NB4 (cell line): ENCODE measurements at regions not wholly inside any gene's neighbourhood (a gene's known extent, or its start where the extent isn't known, plus 50 kb on each side); places are given as distances from the start of the nearest gene placed in this dataset.

ENCODE experiments used
- CTCF ChIP-seq: IDR thresholded peaks from one replicate; pipeline ENCODE4 v1.5.1; 2012; ENCODE audit warnings: low read depth, low read length
- MAX ChIP-seq: IDR thresholded peaks from 2 replicates; pipeline ENCODE4 v1.6.1; 2011; ENCODE audit warnings: low read depth, low read length
- MYC ChIP-seq: IDR thresholded peaks from 2 replicates; pipeline ENCODE4 v1.6.1; 2011; ENCODE audit warnings: low read depth, low read length
- POLR2A ChIP-seq: IDR thresholded peaks from 2 replicates; pipeline ENCODE4 v1.6.1; 2011; ENCODE audit warnings: mild to moderate bottlenecking; ENCODE audit not compliant: insufficient read length; ENCODE audit errors: extremely low read depth

- TF ChIP-seq CTCF (no peak), POLR2A (no peak), MAX (no peak), MYC (no peak)
Observed at GRCh38 chr6:154909311-154909710, 85.8 kb upstream of the TIAM2 start.
